Uterus (tissue), 3 donors: ENCODE measurements at regions not wholly inside any gene's neighbourhood (a gene's known extent, or its start where the extent isn't known, plus 50 kb on each side); places are given as distances from the start of the nearest gene placed in this dataset.

Experiments
- DNase-seq, 2 donors: peaks; one replicate each; pipeline ENCODE4 v3.0.0-alpha.2; 2019 to 2020
- H3K27ac ChIP-seq, 2 donors: fragments of 200-600 bp; sonication (generic); 1 replicate in 1 of 2; 2 replicates in 1 of 2; pipeline ENCODE4 v1.5.1; 2016 to 2018
- H3K27me3 ChIP-seq, 2 donors: fragments of 200-600 bp; sonication (generic); one replicate each; pipeline ENCODE4 v1.5.1; 2018 to 2019; ENCODE audit warnings: control low read depth in 1 of 2
- H3K36me3 ChIP-seq, 2 donors: fragments of 200-600 bp; sonication (generic); one replicate each; pipeline ENCODE4 v1.5.1; 2019; ENCODE audit warnings: control low read depth in 1 of 2
- H3K4me1 ChIP-seq, 2 donors: fragments of 200-600 bp; sonication (generic); one replicate each; pipeline ENCODE4 v1.5.1; 2018 to 2019; ENCODE audit warnings: control low read depth in 1 of 2
- H3K4me3 ChIP-seq, 2 donors: fragments of 200-600 bp; sonication (generic); 1 replicate in 1 of 2; 2 replicates in 1 of 2; pipeline ENCODE4 v1.5.1; 2018 to 2019; ENCODE audit warnings: mild to moderate bottlenecking in 1 of 2
- H3K9me3 ChIP-seq, 2 donors: fragments of 200-600 bp; sonication (generic); one replicate each; pipeline ENCODE4 v1.5.1; 2019; ENCODE audit warnings: control low read depth in 1 of 2
- POLR2A ChIP-seq, 2 donors: fragments of 450-650 bp; IDR thresholded peaks; one replicate each; pipeline ENCODE4 v1.6.1; 2016; ENCODE audit warnings: antibody characterized with exemption in 2 of 2, mild to moderate bottlenecking in 1 of 2, moderate library complexity in 1 of 2
- intact Hi-C: fragments of 100-400 bp; cut with DNase I; formaldehyde crosslinking; loops from one replicate; pipeline ENCODE4 v1.15.1; 2023; ENCODE audit warnings: low total_unique reads
- TF ChIP-seq, protein P1 (sequence below), 4 experiments: fragments of 200-600 bp in 2 of 4; fragments of 450-650 bp in 2 of 4; sonication (generic) in 2 of 4; IDR thresholded peaks; one replicate each; pipeline ENCODE4 v1.5.1; 2016 to 2019; ENCODE audit warnings: antibody characterized with exemption in 4 of 4, mild to moderate bottlenecking in 2 of 4, moderate library complexity in 1 of 4
- donor health status: DM: yes; HTN: yes; CAD: no.

DNA sequence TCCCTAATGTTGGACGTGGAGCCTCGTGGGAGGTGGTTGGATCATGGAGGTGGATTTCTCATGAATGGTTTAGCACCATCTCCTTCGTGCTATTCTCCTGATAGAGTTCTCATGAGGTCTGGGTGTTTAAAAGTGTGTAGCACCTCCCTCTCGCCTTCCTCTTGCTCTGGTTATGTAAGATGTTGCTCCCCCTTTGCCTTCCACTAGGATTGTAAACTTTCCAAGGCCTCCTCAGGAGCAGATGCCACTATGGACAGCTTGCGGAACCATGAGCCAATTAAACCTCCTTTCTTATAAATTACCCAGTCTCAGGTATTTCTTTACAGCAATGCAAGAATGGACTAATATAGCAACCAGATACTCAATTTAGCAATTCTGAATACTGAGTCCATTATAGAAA lies 82.4 kb upstream of the PELI1 start:
- intact Hi-C loops = no loop called here
- H3K36me3 ChIP-seq = no peaks in the 10 kb centered on the region
- H3K4me1 ChIP-seq = no peaks in the 10 kb centered on the region
- no peak for TF ChIP-seq POLR2A (IDR thresholded peaks at IDR 0.05)
- TF ChIP-seq, protein P1, sequence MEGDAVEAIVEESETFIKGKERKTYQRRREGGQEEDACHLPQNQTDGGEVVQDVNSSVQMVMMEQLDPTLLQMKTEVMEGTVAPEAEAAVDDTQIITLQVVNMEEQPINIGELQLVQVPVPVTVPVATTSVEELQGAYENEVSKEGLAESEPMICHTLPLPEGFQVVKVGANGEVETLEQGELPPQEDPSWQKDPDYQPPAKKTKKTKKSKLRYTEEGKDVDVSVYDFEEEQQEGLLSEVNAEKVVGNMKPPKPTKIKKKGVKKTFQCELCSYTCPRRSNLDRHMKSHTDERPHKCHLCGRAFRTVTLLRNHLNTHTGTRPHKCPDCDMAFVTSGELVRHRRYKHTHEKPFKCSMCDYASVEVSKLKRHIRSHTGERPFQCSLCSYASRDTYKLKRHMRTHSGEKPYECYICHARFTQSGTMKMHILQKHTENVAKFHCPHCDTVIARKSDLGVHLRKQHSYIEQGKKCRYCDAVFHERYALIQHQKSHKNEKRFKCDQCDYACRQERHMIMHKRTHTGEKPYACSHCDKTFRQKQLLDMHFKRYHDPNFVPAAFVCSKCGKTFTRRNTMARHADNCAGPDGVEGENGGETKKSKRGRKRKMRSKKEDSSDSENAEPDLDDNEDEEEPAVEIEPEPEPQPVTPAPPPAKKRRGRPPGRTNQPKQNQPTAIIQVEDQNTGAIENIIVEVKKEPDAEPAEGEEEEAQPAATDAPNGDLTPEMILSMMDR (IDR thresholded peaks at IDR 0.05) = no peak
- no peaks in the 10 kb centered on the region for H3K27me3 ChIP-seq
- H3K9me3 ChIP-seq = no peaks in the 10 kb centered on the region
- H3K27ac ChIP-seq = no peak overlapping the region
- H3K4me3 ChIP-seq = no peak overlapping the region
- no peak for DNase-seq

DNA sequence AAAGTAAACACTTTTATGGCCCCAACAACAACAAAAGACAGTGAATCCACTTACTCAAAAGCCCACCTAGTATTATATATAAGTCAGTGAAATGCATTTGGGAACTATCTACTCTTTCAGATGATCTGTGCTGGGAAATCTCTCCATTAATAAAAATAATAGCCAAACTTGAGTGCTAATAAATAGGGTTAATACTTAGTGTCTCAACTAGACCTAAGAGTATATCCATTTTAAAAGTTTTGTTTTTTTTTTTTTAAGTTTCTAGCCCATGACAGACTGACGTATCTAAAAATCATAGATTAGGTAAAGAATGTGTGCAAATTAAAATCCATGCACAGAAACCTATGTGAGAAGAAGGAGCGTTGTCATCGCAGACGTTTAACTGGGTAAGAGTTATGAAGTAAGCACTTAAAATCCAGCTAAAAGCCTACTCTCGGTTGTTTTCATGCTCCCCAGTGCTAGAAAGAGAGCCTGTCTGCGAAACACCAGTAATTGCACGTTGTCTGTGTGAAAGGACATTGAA lies 83.4 kb upstream of the PELI1 start:
- TF ChIP-seq POLR2A (IDR thresholded peaks at IDR 0.05) = no peak
- TF ChIP-seq, protein P1 (IDR thresholded peaks at IDR 0.05) = no peak
- Histone ChIP-seq H3K9me3 (no peaks in the 10 kb centered on the region), H3K4me1 (no peaks in the 10 kb centered on the region), H3K27me3 (no peaks in the 10 kb centered on the region), H3K36me3 (no peaks in the 10 kb centered on the region), H3K27ac (peak overlapping the region; percentile 77 to 79), H3K4me3 (peak overlapping the region; percentile 23 to 43)
- DNase-seq = no peak
- intact Hi-C loops = no loop called here

DNA sequence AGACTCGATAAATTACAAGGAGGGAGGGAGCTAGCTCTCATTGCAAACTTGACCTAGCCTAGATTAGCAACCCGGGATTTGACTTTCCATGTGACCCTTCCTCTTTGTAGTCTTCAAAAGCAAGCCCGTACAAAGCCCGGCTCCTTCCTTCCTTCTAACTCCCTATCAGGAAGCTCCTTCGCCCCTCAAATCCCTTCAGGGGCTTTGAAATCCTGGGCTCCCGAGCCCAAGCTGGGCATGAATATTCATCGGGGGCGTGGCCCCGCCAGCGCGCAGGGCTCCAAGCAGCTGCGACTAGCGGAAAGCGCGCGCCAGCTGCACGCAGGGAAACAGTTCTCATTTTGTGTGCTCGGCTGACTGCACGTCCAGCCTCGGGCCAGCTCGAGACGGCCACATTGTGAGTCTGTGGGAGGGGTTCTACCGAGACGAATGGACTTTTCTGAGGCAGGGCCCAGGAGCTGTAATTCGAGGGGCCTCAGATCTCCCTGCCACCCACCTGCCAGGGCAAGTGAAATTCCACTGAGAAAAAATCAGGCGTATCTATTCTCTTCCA lies 84.0 kb upstream of the PELI1 start:
- Histone ChIP-seq H3K27me3 (no peaks in the 10 kb centered on the region), H3K4me1 (no peaks in the 10 kb centered on the region), H3K36me3 (no peaks in the 10 kb centered on the region), H3K9me3 (no peaks in the 10 kb centered on the region), H3K27ac (peak overlapping the region; percentile 77 to 79), H3K4me3 (peak overlapping the region; percentile 23 to 43)
- intact Hi-C loops = no loop called here
- TF ChIP-seq, protein P1 (IDR thresholded peaks at IDR 0.05) = peak in 2 of 4 experiments; percentile 14 to 24
- peak; percentile 41 to 75 for TF ChIP-seq POLR2A (IDR thresholded peaks at IDR 0.05)
- peak; percentile 75 to 78 for DNase-seq

DNA sequence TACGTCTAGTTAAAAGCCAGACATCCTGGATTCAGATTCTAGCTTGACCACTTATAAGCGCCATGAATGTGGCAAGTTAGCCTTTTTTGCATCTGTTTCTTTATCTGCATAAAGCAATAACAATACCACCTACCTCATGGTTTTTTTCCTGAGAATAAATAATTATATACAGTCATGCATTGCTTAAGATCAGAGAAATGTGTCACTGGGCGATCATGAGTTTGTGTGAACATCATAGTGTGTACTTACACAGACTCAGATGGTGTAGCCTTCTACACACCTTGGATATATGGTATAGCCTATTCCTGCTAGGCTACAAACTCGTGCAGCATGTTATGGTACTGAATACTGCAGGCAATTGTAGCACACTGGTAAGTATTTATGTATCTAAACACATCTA lies 84.7 kb upstream of the PELI1 start:
- Histone ChIP-seq H3K9me3 (no peaks in the 10 kb centered on the region), H3K4me3 (peak overlapping the region in 1 of 2 donors; percentile 23), H3K36me3 (no peaks in the 10 kb centered on the region), H3K27me3 (no peaks in the 10 kb centered on the region), H3K4me1 (no peaks in the 10 kb centered on the region), H3K27ac (peak overlapping the region; percentile 77 to 79)
- intact Hi-C loops = no loop called here
- TF ChIP-seq POLR2A (IDR thresholded peaks at IDR 0.05) = no peak
- TF ChIP-seq, protein P1 (IDR thresholded peaks at IDR 0.05) = no peak
- DNase-seq = no peak

DNA sequence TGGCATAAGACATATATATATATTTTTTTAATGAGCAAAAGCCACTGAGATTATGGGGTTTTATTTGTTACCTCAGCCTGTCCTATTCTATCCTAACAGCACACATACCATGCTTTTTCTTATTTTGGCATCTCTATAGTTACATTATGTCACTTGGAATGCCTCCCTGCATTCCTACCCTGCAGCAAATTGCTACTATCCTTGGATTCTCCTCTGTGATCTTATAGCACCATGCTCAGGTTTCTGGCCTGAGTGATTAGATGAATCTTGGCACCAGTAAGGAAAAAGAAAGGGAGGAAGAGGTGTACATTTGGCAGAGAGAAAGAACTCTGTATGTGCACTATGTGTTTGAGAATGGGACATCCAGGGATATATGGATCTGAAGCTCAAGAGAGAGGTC lies 86.3 kb upstream of the PELI1 start:
- Histone ChIP-seq H3K9me3 (no peaks in the 10 kb centered on the region), H3K4me1 (no peaks in the 10 kb centered on the region), H3K36me3 (no peaks in the 10 kb centered on the region), H3K27ac (no peak overlapping the region), H3K27me3 (no peaks in the 10 kb centered on the region), H3K4me3 (no peak overlapping the region)
- TF ChIP-seq POLR2A (IDR thresholded peaks at IDR 0.05) = no peak
- TF ChIP-seq, protein P1 (IDR thresholded peaks at IDR 0.05) = no peak
- no peak for DNase-seq
- intact Hi-C loops = no loop called here
